ENCODE measurements at regions not wholly inside any gene's neighbourhood (a gene's known extent, or its start where the extent isn't known, plus 50 kb on each side); places are given as distances from the start of the nearest gene placed in this dataset.
A peak's percentile ranks its signal among the peaks of the same experiment; 100 is the strongest.

GRCh38 chr9:110110154-110110553 is 97.8 kb downstream of the C9orf152 start (continued):
- TF ChIP-seq BHLHE40 (IDR thresholded peaks at IDR 0.05; ENCODE audit: borderline replicate concordance in 1 of 2, low read depth in 2 of 2, low read length in 1 of 2) (peak in 1 of 2 experiments; percentile 16; a peak in 1 of 4 replicates), ZNF687 (IDR thresholded peaks at IDR 0.05) (0 out of 2 replicates have a peak, but pooled peaks have one; percentile 32), NFIC (IDR thresholded peaks at IDR 0.05; ENCODE audit: low read depth, low read length) (0 out of 2 replicates have a peak, but pooled peaks have one; percentile 20), CEBPB (IDR thresholded peaks at IDR 0.05; ENCODE audit: borderline replicate concordance in 1 of 2, low read depth in 2 of 2, low read length in 2 of 2) (no peak), IKZF2 (IDR thresholded peaks at IDR 0.05) (peak; percentile 44 to 47; a peak in 1 of 4 replicates)
- TF ChIP-seq, protein P1, sequence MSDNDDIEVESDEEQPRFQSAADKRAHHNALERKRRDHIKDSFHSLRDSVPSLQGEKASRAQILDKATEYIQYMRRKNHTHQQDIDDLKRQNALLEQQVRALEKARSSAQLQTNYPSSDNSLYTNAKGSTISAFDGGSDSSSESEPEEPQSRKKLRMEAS (IDR thresholded peaks at IDR 0.05; ENCODE audit: low read depth, low read length): no peak

GRCh38 chr9:110111868-110112267 is 96.1 kb downstream of the C9orf152 start:
- H3K27me3 ChIP-seq (replicated peaks in 1 of 2; ENCODE audit: control insufficient read depth in 2 of 2, insufficient read depth in 2 of 2, low read length in 1 of 2): no peaks in the 10 kb centered on the region
- no peak overlapping the region; the same call in 1 of the 2 replicates for H3K27ac ChIP-seq (ENCODE audit: control insufficient read depth, insufficient read depth)
- H3K4me3 ChIP-seq: no peak overlapping the region
- peaks cover 23% of the 10 kb centered on the region for H3K4me1 ChIP-seq (ENCODE audit: control insufficient read depth, insufficient read depth, low read length)
- no peak overlapping the region for H3K9ac ChIP-seq (ENCODE audit: control insufficient read depth, insufficient read depth, low read length)
- no peaks in the 10 kb centered on the region for H3K9me3 ChIP-seq (replicated peaks; ENCODE audit: control insufficient read depth, insufficient read depth, low read length)
- ATAC-seq (no peak), FAIRE-seq (no peak), DNase-seq (ENCODE audit: low read depth, low spot score) (no peak)
- no peak overlapping the region for H2AFZ ChIP-seq (ENCODE audit: control insufficient read depth, low read depth, low read length)
- CTCF ChIA-PET: interaction anchor here (0.9 to 3.5 kb wide), 7 partner anchors 9 to 208 kb away, joined by 3 to 20 read pairs (median 4); no protein-coding TSS in a partner anchor
- BruUV-seq (replicated peaks): no TSS peak
- POLR2A ChIA-PET: interaction anchor here (0.9 to 6.0 kb wide), 8 partner anchors 8 to 61 kb away, joined by 3 to 81 read pairs (median 4); no protein-coding TSS in a partner anchor
- TF ChIP-seq PBX3 (IDR thresholded peaks at IDR 0.05; ENCODE audit: insufficient replicate concordance, low read depth, low read length) (no peak), NBN (IDR thresholded peaks at IDR 0.05) (no peak), SREBF1 (IDR thresholded peaks at IDR 0.05; ENCODE audit: low read length) (no peak)
- H3K36me3 ChIP-seq (ENCODE audit: control insufficient read depth in 2 of 2, insufficient read depth in 2 of 2, low read length in 1 of 2): peaks cover 8 to 18% of the 10 kb centered on the region in 2 experiments; a peak in 3 of 4 replicates
- intact Hi-C loops (cut with micrococcal nuclease; ENCODE audit: unreplicated experiment): no loop called here
- SMC1A ChIA-PET (ENCODE audit: uncharacterized antibody, unreplicated experiment): interaction anchor here (0.5 to 17.0 kb wide), 13 partner anchors 10 to 1791 kb away, joined by 3 to 397 read pairs (median 6); no protein-coding TSS in a partner anchor
- 66% methylated on average over 3 of the region's 3 CpGs for WGBS (ENCODE audit: insufficient coverage, insufficient replicate concordance, low lambda C conversion rate, missing lambda C conversion rate)
- in situ Hi-C loops (cut with MboI): no loop called here
- H3K4me2 ChIP-seq (ENCODE audit: control insufficient read depth, insufficient read depth): no peak overlapping the region
- RAD21 ChIA-PET (ENCODE audit: unreplicated experiment): interaction anchor here (1.2 to 16.5 kb wide), 5 partner anchors 10 to 209 kb away, joined by 3 to 340 read pairs (median 7); no protein-coding TSS in a partner anchor
- H3K79me2 ChIP-seq (ENCODE audit: control insufficient read depth, insufficient read depth, low read length): peaks cover 66% of the 10 kb centered on the region
- peaks cover 5% of the 10 kb centered on the region for H4K20me1 ChIP-seq (ENCODE audit: control insufficient read depth, insufficient read depth)
